GM12872 (cell line): ENCODE measurements at regions not wholly inside any gene's neighbourhood (a gene's known extent, or its start where the extent isn't known, plus 50 kb on each side); places are given as distances from the start of the nearest gene placed in this dataset.

ENCODE experiments used
- CTCF ChIP-seq: IDR thresholded peaks from 3 replicates; pipeline ENCODE4 v1.5.1; 2011; ENCODE audit warnings: low read depth, mild to moderate bottlenecking, low read length, moderate library complexity; ENCODE audit not compliant: insufficient read depth

- TF ChIP-seq CTCF, result no peak
These were observed 242.6 kb downstream of the TFAP2C start for GRCh38 chr20:56871691-56872090.

DNA sequence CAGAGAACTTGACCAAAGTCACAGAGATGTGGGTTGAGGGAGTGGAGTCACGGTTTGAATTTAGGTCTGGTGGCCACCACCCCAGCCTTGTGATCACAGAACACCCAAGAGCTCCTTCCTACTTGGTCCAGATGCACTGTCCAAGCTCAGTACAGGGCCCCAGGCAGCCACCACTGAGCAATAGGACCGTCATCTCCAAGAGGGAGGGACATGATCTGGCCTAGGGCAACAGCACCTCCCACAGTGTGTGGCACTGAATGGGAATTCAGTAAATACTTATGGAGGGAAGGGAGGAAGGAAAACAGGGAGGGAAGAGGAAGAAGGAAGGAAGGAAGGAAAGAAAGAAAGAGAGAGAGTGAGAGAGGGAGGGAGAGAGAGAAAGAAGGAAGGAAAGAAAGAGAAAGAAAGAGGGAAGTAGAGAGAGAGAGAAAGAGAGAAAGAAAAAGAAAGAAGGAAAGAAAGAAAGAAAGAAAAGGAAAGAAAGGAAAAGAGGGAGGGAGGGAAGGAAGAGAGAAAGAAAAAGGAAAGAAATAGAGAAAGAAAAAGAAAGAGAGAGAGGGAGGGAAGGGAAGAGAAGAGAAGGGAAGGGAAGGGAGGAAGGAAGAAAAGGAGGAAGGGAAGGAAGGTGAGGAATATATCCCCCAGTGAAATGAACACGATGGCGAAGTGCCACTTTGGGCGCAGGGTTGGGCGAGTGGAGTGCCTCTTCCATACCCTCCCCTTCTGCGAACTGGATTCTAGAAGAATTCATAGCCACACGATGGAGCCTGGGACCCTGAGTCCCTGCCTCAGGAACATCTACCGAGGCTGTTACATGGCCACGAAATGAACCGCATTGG lies 243.7 kb downstream of the TFAP2C start:
- TF ChIP-seq CTCF, result no peak

GRCh38 chr20:56873836-56874235 lies 244.7 kb downstream of the TFAP2C start:
- no peak for TF ChIP-seq CTCF

GRCh38 chr20:56875052-56875659 lies 246.1 kb downstream of the TFAP2C start:
- TF ChIP-seq CTCF, result no peak

GRCh38 chr20:56875803-56876202 lies 246.7 kb downstream of the TFAP2C start:
- no peak for TF ChIP-seq CTCF

DNA sequence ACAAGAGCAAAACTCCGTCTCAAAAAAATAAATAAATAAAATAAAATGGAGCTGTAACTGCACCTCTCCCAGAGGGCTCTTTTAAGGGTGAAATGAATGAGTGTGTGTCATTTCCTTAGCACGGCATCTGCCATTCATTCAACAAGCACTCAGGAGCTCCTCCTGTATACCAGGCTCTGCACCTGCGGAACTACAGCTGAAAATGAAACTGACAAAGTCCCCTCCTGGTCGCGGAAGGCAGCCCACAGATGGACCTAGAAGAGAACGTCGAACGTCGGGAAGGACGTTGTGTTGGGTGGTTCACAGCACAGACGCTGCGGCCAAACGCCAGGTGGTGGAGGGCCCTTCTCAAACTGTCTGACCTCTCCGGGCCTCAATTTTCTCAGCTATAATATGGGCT lies 256.4 kb downstream of the TFAP2C start:
- TF ChIP-seq CTCF, result no peak

DNA sequence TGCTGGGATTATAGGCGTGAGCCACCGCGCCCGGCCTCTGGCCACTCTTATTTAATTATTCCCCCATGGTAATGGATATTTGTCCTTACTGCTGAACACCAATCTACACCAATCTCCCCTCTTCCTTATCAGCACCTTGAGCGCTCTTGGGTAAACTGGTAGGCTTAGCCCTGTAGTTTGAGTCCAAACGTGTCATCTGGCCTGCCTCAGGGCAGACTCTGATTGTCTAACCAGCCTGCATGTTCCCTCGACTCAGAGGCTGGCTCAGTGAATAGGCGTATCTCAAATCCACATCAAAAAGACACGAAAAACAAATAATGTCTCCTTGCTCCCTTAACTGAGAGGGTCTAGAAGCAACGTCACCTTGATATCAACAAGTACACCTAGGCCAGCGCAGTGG lies 260.9 kb downstream of the TFAP2C start:
- no peak for TF ChIP-seq CTCF
